Caki2 (cell line): ENCODE measurements at regions not wholly inside any gene's neighbourhood (a gene's known extent, or its start where the extent isn't known, plus 50 kb on each side); places are given as distances from the start of the nearest gene placed in this dataset.
"Not testable (repeated sequence)": the region's sequence is repeated elsewhere in the genome, so short reads cannot be mapped to it uniquely, and the experiment has no call there.

Source experiments
- DNase-seq: peaks from one replicate; pipeline ENCODE4 v3.0.0-alpha.2; 2015; ENCODE audit warnings: low read depth
- in situ Hi-C: cut with HindIII; loops from 2 replicates; pipeline ENCODE4 v1.10.0; 2016; ENCODE audit warnings: low sequenced_read_pairs, low pct_unique_long_range_greater_than_20kb, mixed read lengths

DNA sequence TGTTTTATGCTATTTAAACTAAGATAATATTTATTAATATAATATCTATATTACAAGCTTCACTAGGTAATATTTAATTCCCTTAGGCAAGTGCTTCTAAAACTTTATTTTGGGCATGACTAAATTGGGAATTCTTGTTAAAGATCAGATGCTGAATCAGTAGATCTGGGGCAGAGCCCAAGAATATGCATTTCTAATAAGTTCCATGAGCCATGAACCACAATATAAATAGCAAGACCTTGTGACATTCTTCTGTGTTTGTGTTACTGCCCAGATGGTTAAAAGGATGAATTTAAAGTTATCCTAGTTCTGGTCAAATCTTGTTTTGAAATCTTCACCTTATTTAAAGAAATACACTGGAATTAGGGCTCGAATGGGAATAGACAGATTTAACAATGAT, 258.4 kb upstream of the CACNA2D1 start:
- no peak for DNase-seq
- in situ Hi-C loops = no loop called here

DNA sequence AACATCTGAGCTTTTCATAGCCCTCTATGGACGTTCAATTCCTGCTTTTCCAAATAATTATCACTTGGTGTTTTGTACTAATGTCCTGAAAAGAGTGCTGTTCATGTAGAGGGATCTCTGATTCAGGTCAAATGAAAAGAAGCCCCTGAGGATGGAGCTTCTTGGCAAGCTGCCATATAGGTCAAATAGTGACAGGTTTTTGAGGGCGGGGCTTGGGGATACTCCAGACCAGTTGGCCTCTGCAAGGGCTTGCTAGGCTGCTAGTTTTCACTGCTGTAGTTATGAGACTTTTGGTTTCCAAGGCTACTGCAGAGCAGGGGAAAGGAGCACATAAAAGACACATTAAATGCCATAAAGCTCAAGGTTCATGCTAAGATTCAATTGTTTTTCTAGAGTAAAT, 257.2 kb upstream of the CACNA2D1 start:
- no peak for DNase-seq
- in situ Hi-C loops = no loop called here

DNA sequence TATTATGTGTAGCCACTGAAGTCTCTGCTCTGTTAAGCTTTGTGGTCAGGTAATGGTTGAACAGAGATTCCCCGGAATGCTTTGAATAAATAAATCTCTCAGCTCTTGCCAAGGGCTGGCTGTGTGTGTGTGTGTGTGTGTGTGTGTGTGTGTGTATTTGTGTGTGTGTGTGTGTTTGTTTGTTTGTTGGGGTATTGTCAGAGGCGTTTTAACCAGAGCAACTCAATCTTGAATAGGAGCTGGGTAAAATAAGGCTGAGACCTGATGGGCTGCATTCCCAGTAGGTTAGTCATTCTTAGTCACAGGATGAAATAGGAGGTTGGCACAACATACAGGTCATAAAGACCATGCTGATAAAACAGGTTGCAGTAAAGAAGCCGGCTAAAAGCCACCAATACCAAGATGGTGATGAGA, 256.2 kb upstream of the CACNA2D1 start:
- DNase-seq = peak; percentile 85
- in situ Hi-C loops = no loop called here

DNA sequence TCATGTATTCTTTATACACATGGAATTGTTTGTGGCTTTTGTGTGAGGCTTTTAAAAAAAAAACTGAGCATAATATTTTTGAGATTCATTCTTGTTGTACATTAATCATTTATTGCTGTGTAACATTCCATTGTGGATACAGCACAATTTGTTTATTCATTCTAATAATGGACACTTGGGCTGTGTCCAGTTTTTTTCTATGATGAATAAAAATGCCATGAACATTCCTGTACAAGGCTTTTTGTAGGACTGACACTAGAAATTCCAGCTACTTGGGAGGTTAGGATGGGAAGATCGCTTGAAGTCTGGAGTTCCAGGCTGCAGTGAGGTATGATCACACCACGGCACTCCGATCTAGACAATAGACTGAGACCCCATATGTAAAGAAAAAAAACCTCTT, 254.3 kb upstream of the CACNA2D1 start:
- in situ Hi-C loops = no loop called here
- DNase-seq = no peak

DNA sequence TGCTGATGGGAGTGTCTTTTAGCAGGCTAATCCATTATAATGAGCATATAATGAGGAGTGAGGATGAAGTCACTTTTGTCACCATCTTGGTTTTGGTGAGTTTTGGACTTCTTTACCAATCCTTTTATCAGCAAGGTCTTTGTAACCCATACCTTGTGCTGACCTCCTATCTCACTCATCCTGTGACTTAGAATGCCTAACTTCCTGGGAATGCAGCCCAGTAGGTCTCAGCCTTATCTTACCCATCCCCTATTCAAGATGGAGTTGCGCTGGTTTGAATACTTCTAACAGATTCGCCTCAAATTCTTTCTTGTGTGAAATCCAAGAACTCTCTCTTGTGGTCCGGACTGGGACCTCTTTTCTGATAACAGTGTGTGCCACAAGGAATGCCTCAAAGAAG, 253.1 kb upstream of the CACNA2D1 start:
- in situ Hi-C loops = no loop called here
- DNase-seq = no peak

DNA sequence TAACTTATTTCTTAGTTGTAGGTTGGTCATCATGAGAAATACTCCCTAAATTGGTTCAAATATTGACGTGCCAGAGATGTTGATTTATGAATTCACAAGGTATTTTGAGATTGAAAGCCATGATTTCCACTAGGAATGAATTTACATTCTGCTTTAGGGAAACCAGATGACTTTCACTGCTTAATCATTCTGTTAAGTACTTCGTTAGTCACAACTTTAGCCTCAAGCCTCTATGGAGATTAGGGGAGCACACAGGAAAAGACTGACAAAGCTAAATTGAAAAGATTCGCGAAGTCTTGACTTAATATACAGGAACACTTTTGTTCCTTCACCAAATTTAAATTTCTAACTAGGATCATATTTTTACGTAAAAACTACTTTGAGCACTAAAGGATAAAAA, 250.4 kb upstream of the CACNA2D1 start:
- no peak for DNase-seq
- in situ Hi-C loops = no loop called here

DNA sequence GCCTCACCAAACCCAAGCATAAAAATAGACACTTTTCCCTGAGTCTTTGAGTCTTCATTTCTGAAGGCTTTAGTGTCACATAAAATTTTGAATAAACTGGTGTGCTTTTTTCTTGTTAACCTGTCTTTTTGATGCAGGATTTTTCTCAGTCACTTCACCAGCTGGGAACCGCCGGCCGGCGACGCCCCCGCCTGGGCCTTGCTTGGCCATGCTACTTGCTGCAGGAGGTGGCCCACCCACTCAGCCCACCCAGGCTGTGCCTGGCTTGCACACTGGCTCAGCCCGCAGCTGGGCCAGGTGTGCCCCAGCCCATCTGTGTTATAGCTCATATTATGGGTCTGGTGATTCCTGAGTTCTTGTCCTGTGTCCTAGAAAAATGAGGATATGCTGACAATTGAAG, 247.4 kb upstream of the CACNA2D1 start:
- no peak for DNase-seq
- in situ Hi-C loops = no loop called here

DNA sequence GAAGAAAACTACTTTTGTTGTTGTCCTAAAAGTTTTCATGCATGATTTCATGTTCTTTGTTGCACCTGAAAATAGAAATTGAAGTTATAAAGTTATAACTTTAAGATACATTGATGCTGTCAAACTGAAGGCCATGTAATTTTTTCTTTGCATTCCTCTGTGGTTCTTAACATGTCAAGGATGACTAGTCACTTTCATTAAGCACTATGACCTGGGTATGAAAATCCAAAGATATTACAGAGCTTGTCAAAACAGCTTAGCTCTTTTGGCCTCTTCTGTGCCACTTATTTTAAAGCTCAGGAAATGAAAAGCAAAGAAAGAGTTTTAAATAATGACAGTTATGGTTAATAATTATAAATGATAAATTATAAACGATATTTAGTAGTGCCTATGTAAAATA, 241.6 kb upstream of the CACNA2D1 start:
- DNase-seq = no peak
- in situ Hi-C loops = no loop called here

DNA sequence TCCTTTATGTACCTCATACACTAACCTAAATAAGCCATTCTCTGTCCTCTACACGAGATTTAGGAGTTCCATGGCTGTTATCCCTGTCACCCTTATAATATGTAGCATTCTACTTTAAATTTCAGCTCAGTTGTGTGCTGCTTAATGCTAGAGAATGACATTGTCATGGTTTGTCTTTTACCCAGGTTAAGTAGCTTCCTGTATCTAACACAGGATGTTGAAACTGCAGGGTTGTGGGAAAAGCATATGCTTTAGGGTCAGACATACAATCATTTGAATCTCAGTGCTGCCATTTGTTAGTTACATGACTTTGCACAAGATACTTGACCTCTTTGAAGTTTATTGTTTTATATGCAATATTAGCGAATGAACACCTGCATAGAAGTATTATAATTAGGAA, 235.1 kb upstream of the CACNA2D1 start:
- in situ Hi-C loops = no loop called here
- DNase-seq = no peak

DNA sequence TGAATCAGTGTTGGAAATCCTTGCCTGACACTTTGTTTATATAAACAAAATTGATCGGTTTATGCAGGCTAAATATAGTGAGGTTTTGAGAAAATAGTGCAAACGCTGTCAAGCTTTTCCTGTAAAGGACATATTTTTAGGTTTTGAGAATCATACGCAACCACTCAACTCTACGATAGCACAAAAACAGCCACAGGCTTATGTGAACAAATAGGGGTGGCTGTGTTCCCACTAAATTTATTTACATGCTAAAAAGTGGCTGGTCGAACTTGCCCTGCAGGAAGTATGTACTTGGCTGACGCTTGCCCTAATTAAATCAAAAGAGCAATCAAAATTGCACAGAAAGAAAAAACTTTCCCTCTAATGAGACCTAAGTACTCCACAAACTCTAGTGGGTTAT, 234.7 kb upstream of the CACNA2D1 start:
- DNase-seq = no peak
- in situ Hi-C loops = no loop called here

DNA sequence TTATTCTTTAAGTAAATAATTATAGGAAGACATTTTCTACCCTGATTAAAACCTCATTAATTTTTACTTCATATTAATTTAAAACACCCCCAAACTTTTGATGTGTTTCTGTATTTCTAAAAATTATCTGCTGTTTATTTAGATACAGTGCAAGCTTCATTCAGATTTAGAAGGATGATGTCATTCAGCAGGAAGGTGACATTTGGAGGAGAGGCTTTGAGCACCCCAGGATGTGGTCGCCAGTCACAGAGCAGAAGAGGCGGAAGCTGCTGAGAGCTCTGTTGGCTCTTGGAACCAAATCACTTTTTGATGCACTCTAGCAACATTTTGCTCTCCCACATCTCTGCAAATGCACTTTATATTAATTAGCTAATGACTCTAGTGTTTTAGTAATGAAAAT, 233.9 kb upstream of the CACNA2D1 start:
- DNase-seq = no peak
- in situ Hi-C loops = no loop called here

DNA sequence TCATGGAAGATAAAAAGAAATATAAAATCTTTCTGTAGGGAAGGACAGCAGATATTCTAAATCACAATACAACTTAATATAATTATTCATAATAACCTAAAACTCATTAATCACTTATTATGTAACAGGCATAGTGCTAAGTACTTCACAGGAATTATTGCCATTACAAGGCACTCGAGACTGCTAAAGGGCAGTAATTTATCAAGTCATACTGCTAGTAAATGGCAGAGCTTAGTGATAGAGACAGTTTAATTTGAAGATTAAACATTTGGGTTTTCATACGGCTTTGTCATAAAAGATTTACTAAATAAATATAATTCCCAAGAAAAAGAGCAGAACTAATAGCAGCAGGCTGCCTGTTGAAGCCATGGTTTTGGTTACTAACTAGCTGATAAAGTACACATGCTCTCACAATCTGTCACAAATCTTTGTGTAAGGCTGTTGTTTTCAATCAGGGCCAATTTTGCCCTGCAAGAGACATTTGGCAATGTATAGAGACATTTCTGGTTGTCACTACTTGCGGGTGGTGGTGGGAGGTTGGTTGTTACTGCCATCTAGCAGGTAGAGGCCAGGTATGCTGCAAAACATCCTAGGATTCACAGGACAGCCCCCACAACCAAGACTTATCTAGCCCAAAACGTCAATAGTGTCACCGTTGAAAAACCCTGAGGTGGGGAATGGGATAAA, 233.3 kb upstream of the CACNA2D1 start:
- in situ Hi-C loops = no loop called here
- DNase-seq = no peak

DNA sequence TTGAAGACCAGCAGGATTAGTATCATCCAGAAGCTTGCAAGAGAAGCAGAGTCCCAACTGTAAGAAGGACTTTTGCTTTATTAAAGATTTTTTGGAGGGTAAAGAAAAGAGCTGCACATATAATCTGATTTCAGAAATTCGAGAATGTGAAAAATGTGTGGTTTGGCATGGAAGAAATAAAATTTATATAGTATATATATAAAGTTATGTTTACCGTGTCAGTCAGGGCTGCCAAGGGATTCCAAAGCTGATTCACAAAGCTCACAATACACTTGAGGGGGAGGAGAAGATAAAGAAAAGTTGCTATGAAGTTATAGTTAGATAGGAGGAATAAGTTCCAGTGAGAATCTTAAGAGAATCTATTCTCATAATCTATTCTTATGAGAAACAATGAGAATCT, 231.8 kb upstream of the CACNA2D1 start:
- in situ Hi-C loops = no loop called here
- no peak for DNase-seq

DNA sequence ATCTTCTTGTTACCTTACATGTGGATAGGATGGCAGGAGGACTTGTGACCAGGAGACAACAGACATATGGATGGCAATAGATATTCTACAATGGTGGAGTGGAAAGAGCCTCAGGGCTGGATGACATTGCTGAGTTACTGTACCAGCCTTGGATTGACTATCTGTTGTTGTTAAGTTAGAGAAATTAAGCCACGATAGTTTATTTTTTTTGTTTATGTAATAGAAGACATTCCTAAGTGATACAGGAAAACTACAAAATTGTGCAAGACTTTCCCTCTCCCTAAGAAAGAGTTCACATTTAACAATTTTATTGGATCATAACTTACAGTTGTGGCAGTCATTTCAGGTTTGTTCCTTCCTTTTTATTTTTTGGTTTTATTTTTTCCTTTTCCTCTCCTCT, 230.7 kb upstream of the CACNA2D1 start:
- DNase-seq = no peak
- in situ Hi-C loops = no loop called here

DNA sequence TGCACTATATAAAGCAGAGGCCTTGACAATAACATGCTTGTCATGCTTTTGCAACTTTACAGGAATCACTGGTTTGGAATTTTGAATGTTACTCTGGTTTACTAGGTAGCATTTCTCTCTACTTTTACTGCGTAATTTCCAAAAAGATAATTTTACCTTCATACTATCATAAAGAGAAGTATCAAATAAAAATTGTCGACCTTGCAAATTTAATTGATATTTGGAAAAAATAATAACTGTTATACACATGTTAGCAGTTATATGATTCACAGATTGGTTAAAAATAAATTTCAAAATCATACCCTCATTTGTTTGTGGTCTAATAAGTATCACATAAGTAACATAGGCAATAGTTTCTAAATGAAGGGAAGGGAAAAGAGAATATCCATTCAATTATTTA, 228.5 kb upstream of the CACNA2D1 start:
- in situ Hi-C loops = no loop called here
- no peak for DNase-seq

DNA sequence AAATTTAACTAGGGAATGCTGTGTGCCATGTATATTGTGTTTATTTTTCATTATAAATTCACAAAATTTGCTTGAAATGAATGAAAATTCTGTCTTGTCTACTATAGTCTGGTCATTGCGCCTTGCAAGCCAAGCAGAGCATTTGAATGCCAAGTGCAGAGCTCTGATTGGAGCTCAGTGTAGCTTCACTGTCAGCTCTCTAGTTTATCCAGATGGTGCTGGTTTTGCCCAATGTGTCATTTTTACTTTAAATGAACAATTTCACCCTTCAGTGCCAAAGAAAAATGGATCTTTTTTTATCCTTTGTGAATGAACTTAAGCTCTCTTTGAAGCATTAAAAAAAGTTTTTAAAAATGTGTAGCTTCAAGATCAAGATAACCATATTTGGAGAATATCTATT, 225.6 kb upstream of the CACNA2D1 start:
- no peak for DNase-seq
- in situ Hi-C loops = no loop called here

DNA sequence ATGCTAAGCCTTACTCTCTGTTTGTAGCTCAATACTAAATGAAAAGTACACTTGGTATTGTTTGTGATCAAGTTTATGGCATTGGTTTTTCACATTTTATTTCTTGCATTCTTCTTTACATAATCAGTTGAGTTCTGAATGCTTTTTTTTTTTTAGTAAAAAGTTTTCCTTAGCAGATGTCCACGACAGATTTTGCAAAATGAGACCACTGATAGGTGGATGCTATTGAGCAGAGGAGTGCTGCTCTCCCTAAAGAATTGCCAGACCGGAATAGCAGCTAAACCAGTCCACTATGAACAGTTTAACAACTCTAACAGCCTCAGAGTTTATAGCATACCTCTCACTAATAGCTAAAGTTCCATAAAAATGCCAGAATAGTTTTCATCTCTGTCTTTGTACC, 225.1 kb upstream of the CACNA2D1 start:
- no peak for DNase-seq
- in situ Hi-C loops = no loop called here

DNA sequence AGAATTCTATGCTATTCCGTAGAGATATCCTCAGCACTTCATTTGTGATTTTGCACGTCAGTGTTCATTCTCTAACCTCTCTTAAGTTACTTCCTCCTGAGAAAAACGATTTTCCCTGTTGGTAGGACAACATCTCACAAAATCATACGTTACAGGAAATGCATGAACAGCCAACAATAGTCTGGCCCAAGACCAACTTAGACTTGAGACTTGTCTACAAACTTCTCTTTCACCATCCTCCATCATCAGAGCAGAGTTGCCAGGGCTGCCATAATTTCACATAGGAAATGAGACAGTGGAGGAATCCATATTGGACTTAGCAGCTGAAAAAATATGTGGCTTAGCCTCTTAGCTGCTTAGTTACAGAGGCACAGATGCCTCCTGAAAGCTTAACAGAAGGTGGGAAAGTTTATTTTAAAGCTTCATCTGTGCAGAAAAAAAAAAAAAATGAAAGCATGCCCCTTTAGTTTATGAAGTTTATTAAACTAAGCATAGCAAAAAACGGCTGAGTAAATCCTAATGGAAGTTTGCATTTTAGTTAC, 222.5 kb upstream of the CACNA2D1 start:
- no peak for DNase-seq
- in situ Hi-C loops = no loop called here

DNA sequence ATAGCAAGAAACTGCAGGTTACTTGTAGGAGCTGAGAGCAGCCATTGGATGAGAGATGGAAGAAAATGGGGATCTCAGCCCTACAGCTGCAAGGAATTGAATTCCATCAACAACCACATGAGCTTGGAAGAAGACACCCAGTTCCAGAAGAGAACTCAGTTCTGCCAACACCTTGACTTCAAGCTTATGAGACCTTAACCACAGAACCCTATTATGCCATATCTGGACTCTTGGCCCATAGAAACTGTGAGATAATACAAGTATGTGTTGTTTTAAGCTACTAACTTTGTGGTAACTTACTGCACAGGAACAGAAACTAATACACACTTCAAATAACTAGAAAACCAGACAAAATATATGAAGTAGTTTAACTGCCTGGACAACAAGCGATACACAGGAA, 212.4 kb upstream of the CACNA2D1 start:
- in situ Hi-C loops = no loop called here
- DNase-seq = no peak

DNA sequence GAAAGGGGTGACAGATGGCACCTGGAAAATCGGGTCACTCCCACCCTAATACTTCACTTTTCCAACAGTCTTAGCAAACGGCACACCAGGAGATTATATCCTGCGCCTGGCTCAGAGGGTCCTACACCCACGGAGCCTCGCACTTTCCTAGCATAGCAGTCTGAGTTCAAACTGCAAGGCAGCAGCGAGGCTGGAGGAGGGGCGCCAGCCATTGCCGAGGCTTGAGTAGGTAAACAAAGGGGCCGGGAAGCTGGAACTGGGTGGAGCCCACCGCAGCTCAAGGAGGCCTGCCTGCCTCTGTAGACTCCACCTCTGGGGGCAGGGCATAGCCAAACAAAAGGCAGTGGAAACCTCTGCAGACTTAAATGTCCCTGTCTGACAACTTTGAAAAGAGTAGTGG, 206.5 kb upstream of the CACNA2D1 start:
- in situ Hi-C loops, DNase-seq: not testable (repeated sequence)
